ENCODE measurements at regions not wholly inside any gene's neighbourhood (a gene's known extent, or its start where the extent isn't known, plus 50 kb on each side); places are given as distances from the start of the nearest gene placed in this dataset.
A peak's percentile ranks its signal among the peaks of the same experiment; 100 is the strongest.
"Not testable (repeated sequence)": the region's sequence is repeated elsewhere in the genome, so short reads cannot be mapped to it uniquely, and the experiment has no call there.

- no peak for DNase-seq
These were observed 114.8 kb upstream of the PAXBP1 start for GRCh38 chr21:32886339-32886738.

- DNase-seq: no peak
These were observed 115.5 kb upstream of the PAXBP1 start for GRCh38 chr21:32887026-32887425.

- no peak for DNase-seq
These were observed 117.4 kb upstream of the PAXBP1 start for GRCh38 chr21:32888971-32889370.

- DNase-seq: no peak
These were observed 118.0 kb upstream of the PAXBP1 start for GRCh38 chr21:32889596-32889995.

GRCh38 chr21:32894321-32894720 lies 122.8 kb upstream of the PAXBP1 start:
- no peak for DNase-seq

- no peak for DNase-seq
These were observed 124.9 kb upstream of the OLIG2 start for GRCh38 chr21:32900814-32901213.

- no peak for DNase-seq
These were observed 118.2 kb upstream of the OLIG2 start for GRCh38 chr21:32907521-32907920.

- no peak for DNase-seq
These were observed 117.2 kb upstream of the OLIG2 start for GRCh38 chr21:32908534-32908933.

- DNase-seq: no peak
These were observed 116.3 kb upstream of the OLIG2 start for GRCh38 chr21:32909393-32909792.

- no peak for DNase-seq
These were observed 111.2 kb upstream of the OLIG2 start for GRCh38 chr21:32914424-32915039.

- no peak for DNase-seq
These were observed 110.6 kb upstream of the OLIG2 start for GRCh38 chr21:32915099-32915498.

GRCh38 chr21:32916088-32916487 lies 109.6 kb upstream of the OLIG2 start:
- DNase-seq: no peak

- DNase-seq: peak; percentile 17
These were observed 109.1 kb upstream of the OLIG2 start for GRCh38 chr21:32916522-32917099.

GRCh38 chr21:32917362-32918135 lies 108.2 kb upstream of the OLIG2 start:
- DNase-seq: no peak

GRCh38 chr21:32918478-32919120 lies 107.1 kb upstream of the OLIG2 start:
- no peak for DNase-seq

GRCh38 chr21:32920474-32920873 lies 105.3 kb upstream of the OLIG2 start:
- DNase-seq: no peak

- DNase-seq: peak; percentile 48
These were observed 104.0 kb upstream of the OLIG2 start for GRCh38 chr21:32921632-32922230.

- DNase-seq: no peak
These were observed 100.6 kb upstream of the OLIG2 start for GRCh38 chr21:32925098-32925497.

- no peak for DNase-seq
These were observed 96.1 kb upstream of the OLIG2 start for GRCh38 chr21:32929633-32930038.

- no peak for DNase-seq
These were observed 95.1 kb upstream of the OLIG2 start for GRCh38 chr21:32930673-32931072.

GRCh38 chr21:32934068-32934467 lies 91.7 kb upstream of the OLIG2 start:
- DNase-seq: not testable (repeated sequence)

- no peak for DNase-seq
These were observed 90.9 kb upstream of the OLIG2 start for GRCh38 chr21:32934829-32935228.
